ENCODE measurements at regions not wholly inside any gene's neighbourhood (a gene's known extent, or its start where the extent isn't known, plus 50 kb on each side); places are given as distances from the start of the nearest gene placed in this dataset.

GRCh38 chr2:42921721-42922120, 129.3 kb upstream of the HAAO start:
- Histone ChIP-seq H3K4me1 (ENCODE audit: insufficient read depth) (peaks cover 57% of the 10 kb centered on the region), H3K9me3 (ENCODE audit: low read depth) (no peaks in the 10 kb centered on the region), H3K79me2 (no peaks in the 10 kb centered on the region), H2AFZ (no peak overlapping the region), H4K20me1 (ENCODE audit: insufficient read depth, poor library complexity, severe bottlenecking) (no peaks in the 10 kb centered on the region), H3K4me3 (no peak overlapping the region), H3K27me3 (no peaks in the 10 kb centered on the region), H3K9me2 (replicated peaks; ENCODE audit: insufficient read depth) (no peaks in the 10 kb centered on the region), H3K27ac (peak overlapping the region; percentile 96), H3K4me2 (no peak overlapping the region), H3K36me3 (replicated peaks; ENCODE audit: insufficient read depth, low read depth) (no peaks in the 10 kb centered on the region)
- TF ChIP-seq EZH2 (IDR thresholded peaks at IDR 0.05; ENCODE audit: borderline replicate concordance): no peak
- TF ChIP-seq CTCF (IDR thresholded peaks at IDR 0.05; ENCODE audit: poor library complexity): no peak
- TF ChIP-seq EZH2phosphoT487 (IDR thresholded peaks at IDR 0.05; ENCODE audit: low read depth, severe bottlenecking, unreplicated experiment): no peak
- WGBS (ENCODE audit: low lambda C conversion rate, missing lambda C conversion rate): 94% methylated on average over 3 of the region's 3 CpGs
- no peak for DNase-seq (ENCODE audit: low spot score)

- Histone ChIP-seq H3K27me3 (no peaks in the 10 kb centered on the region), H4K20me1 (ENCODE audit: insufficient read depth, poor library complexity, severe bottlenecking) (no peaks in the 10 kb centered on the region), H3K36me3 (replicated peaks; ENCODE audit: insufficient read depth, low read depth) (no peaks in the 10 kb centered on the region), H2AFZ (no peak overlapping the region), H3K4me1 (ENCODE audit: insufficient read depth) (peaks cover 54% of the 10 kb centered on the region), H3K9me2 (replicated peaks; ENCODE audit: insufficient read depth) (no peaks in the 10 kb centered on the region), H3K4me2 (no peak overlapping the region), H3K27ac (no peak overlapping the region), H3K79me2 (no peaks in the 10 kb centered on the region), H3K9me3 (ENCODE audit: low read depth) (no peaks in the 10 kb centered on the region), H3K4me3 (no peak overlapping the region)
- 71% methylated on average over 4 of the region's 4 CpGs for WGBS (ENCODE audit: low lambda C conversion rate, missing lambda C conversion rate)
- DNase-seq (ENCODE audit: low spot score): no peak
- no peak for TF ChIP-seq CTCF (IDR thresholded peaks at IDR 0.05; ENCODE audit: poor library complexity)
- no peak for TF ChIP-seq EZH2 (IDR thresholded peaks at IDR 0.05; ENCODE audit: borderline replicate concordance)
- no peak for TF ChIP-seq EZH2phosphoT487 (IDR thresholded peaks at IDR 0.05; ENCODE audit: low read depth, severe bottlenecking, unreplicated experiment)
Observed at GRCh38 chr2:42921147-42921520, 128.8 kb upstream of the HAAO start.

- WGBS (ENCODE audit: low lambda C conversion rate, missing lambda C conversion rate): 94% methylated on average over 15 of the region's 15 CpGs
Observed at GRCh38 chr2:42920446-42921146, 128.2 kb upstream of the HAAO start.

More at GRCh38 chr2:42920446-42921146, 128.2 kb upstream of the HAAO start:
- no peak overlapping the region for H3K4me3 ChIP-seq
- H3K79me2 ChIP-seq: no peaks in the 10 kb centered on the region
- no peaks in the 10 kb centered on the region for H3K36me3 ChIP-seq (replicated peaks; ENCODE audit: insufficient read depth, low read depth)
- no peak for DNase-seq (ENCODE audit: low spot score)
- H3K4me2 ChIP-seq: no peak overlapping the region
- no peak overlapping the region for H2AFZ ChIP-seq
- H3K27ac ChIP-seq: no peak overlapping the region
- no peaks in the 10 kb centered on the region for H3K9me2 ChIP-seq (replicated peaks; ENCODE audit: insufficient read depth)
- H3K9me3 ChIP-seq (ENCODE audit: low read depth): no peaks in the 10 kb centered on the region
- no peaks in the 10 kb centered on the region for H4K20me1 ChIP-seq (ENCODE audit: insufficient read depth, poor library complexity, severe bottlenecking)
- TF ChIP-seq EZH2 (IDR thresholded peaks at IDR 0.05; ENCODE audit: borderline replicate concordance): no peak
- no peak for TF ChIP-seq CTCF (IDR thresholded peaks at IDR 0.05; ENCODE audit: poor library complexity)
- TF ChIP-seq EZH2phosphoT487 (IDR thresholded peaks at IDR 0.05; ENCODE audit: low read depth, severe bottlenecking, unreplicated experiment): no peak
- H3K27me3 ChIP-seq: no peaks in the 10 kb centered on the region
- peaks cover 49% of the 10 kb centered on the region for H3K4me1 ChIP-seq (ENCODE audit: insufficient read depth)
